ENCODE measurements at regions not wholly inside any gene's neighbourhood (a gene's known extent, or its start where the extent isn't known, plus 50 kb on each side); places are given as distances from the start of the nearest gene placed in this dataset.

DNA sequence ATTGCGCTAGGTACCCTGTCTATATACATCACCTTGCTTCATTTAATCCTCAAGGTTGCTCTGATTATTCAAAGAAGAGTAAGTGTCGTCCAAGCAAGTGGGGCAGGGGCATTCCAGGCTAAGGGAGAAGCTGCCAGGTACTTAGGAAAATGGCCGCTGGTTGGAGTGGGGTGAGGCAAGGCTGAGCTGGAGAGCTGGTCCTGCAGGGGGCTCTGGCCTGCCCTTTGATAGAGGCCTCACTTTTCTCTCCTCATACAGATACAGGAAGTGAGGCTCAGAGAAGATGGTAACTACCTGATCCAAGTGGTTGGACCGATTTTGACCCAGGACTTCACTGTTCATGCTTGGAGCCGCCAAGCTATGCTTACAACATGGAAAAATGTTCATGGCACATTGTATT, 86.9 kb upstream of the ZBTB40 start:
- TF ChIP-seq EZH2 (IDR thresholded peaks at IDR 0.05; ENCODE audit: borderline replicate concordance, low read length) = no peak
- TF ChIP-seq, protein P1, sequence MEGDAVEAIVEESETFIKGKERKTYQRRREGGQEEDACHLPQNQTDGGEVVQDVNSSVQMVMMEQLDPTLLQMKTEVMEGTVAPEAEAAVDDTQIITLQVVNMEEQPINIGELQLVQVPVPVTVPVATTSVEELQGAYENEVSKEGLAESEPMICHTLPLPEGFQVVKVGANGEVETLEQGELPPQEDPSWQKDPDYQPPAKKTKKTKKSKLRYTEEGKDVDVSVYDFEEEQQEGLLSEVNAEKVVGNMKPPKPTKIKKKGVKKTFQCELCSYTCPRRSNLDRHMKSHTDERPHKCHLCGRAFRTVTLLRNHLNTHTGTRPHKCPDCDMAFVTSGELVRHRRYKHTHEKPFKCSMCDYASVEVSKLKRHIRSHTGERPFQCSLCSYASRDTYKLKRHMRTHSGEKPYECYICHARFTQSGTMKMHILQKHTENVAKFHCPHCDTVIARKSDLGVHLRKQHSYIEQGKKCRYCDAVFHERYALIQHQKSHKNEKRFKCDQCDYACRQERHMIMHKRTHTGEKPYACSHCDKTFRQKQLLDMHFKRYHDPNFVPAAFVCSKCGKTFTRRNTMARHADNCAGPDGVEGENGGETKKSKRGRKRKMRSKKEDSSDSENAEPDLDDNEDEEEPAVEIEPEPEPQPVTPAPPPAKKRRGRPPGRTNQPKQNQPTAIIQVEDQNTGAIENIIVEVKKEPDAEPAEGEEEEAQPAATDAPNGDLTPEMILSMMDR (IDR thresholded peaks at IDR 0.05; ENCODE audit: low read length) = no peak
- Histone ChIP-seq H3K9me2 (ENCODE audit: low read depth, low read length) (no peaks in the 10 kb centered on the region), H3K4me3 (ENCODE audit: low read depth, low read length, poor library complexity, severe bottlenecking) (no peak overlapping the region), H3K36me3 (ENCODE audit: insufficient read depth, low read length) (no peaks in the 10 kb centered on the region), H3K79me2 (ENCODE audit: insufficient read depth, low read length) (no peaks in the 10 kb centered on the region), H3K9ac (ENCODE audit: low read length) (no peak overlapping the region), H2AFZ (ENCODE audit: low read length) (no peak overlapping the region), H3K4me1 (ENCODE audit: insufficient read depth, low read length, severe bottlenecking) (no peaks in the 10 kb centered on the region), H3K4me2 (ENCODE audit: low read length) (no peak overlapping the region), H3K27ac (ENCODE audit: low read depth, low read length, poor library complexity, severe bottlenecking) (no peak overlapping the region), H3K27me3 (ENCODE audit: insufficient read depth, low read length) (no peaks in the 10 kb centered on the region; the same call in 1 of the 2 replicates), H4K20me1 (ENCODE audit: insufficient read depth, low read length) (no peaks in the 10 kb centered on the region), H3F3A (ENCODE audit: insufficient read depth, low read length) (no peaks in the 10 kb centered on the region), H3K9me3 (ENCODE audit: low read length) (no peaks in the 10 kb centered on the region)

- Histone ChIP-seq H3K9ac (ENCODE audit: low read length) (no peak overlapping the region), H3K4me3 (ENCODE audit: low read depth, low read length, poor library complexity, severe bottlenecking) (no peak overlapping the region), H3K27ac (ENCODE audit: low read depth, low read length, poor library complexity, severe bottlenecking) (no peak overlapping the region), H4K20me1 (ENCODE audit: insufficient read depth, low read length) (no peaks in the 10 kb centered on the region), H2AFZ (ENCODE audit: low read length) (no peak overlapping the region), H3K4me1 (ENCODE audit: insufficient read depth, low read length, severe bottlenecking) (no peaks in the 10 kb centered on the region), H3K36me3 (ENCODE audit: insufficient read depth, low read length) (no peaks in the 10 kb centered on the region), H3F3A (ENCODE audit: insufficient read depth, low read length) (no peaks in the 10 kb centered on the region), H3K4me2 (ENCODE audit: low read length) (no peak overlapping the region), H3K79me2 (ENCODE audit: insufficient read depth, low read length) (no peaks in the 10 kb centered on the region), H3K27me3 (ENCODE audit: insufficient read depth, low read length) (no peaks in the 10 kb centered on the region; the same call in 1 of the 2 replicates), H3K9me2 (ENCODE audit: low read depth, low read length) (no peaks in the 10 kb centered on the region), H3K9me3 (ENCODE audit: low read length) (no peaks in the 10 kb centered on the region)
- TF ChIP-seq, protein P1 (IDR thresholded peaks at IDR 0.05; ENCODE audit: low read length) = no peak
- TF ChIP-seq EZH2 (IDR thresholded peaks at IDR 0.05; ENCODE audit: borderline replicate concordance, low read length) = no peak
Measured at GRCh38 chr1:22365331-22366295, 86.0 kb upstream of the ZBTB40 start.

DNA sequence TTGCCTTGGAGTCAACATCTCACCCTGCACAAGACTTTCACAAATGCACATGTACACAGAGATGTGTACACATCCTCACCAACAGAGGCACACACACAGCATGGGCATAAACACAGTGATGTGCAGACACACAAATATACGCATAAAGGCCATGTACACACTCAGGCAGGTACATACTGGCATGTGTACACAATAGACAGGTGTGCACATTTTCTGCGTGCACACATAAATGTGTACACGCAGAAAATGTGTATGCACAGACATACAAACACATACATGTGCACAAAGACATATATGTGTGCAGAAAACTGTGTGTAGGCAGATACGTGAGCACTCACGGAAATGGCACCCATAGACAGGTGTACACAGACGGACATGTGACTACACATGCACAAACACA, 85.3 kb upstream of the ZBTB40 start:
- no peak overlapping the region for H3K4me2 ChIP-seq (ENCODE audit: low read length)
- no peak overlapping the region for H3K27ac ChIP-seq (ENCODE audit: low read depth, low read length, poor library complexity, severe bottlenecking)
- no peaks in the 10 kb centered on the region for H3K9me3 ChIP-seq (ENCODE audit: low read length)
- H2AFZ ChIP-seq (ENCODE audit: low read length) = no peak overlapping the region
- no peak overlapping the region for H3K9ac ChIP-seq (ENCODE audit: low read length)
- no peaks in the 10 kb centered on the region; the same call in 1 of the 2 replicates for H3K27me3 ChIP-seq (ENCODE audit: insufficient read depth, low read length)
- H3K4me3 ChIP-seq (ENCODE audit: low read depth, low read length, poor library complexity, severe bottlenecking) = no peak overlapping the region
- no peaks in the 10 kb centered on the region for H3K9me2 ChIP-seq (ENCODE audit: low read depth, low read length)
- H3K36me3 ChIP-seq (ENCODE audit: insufficient read depth, low read length) = no peaks in the 10 kb centered on the region
- no peaks in the 10 kb centered on the region for H3K79me2 ChIP-seq (ENCODE audit: insufficient read depth, low read length)
- no peaks in the 10 kb centered on the region for H3F3A ChIP-seq (ENCODE audit: insufficient read depth, low read length)
- H3K4me1 ChIP-seq (ENCODE audit: insufficient read depth, low read length, severe bottlenecking) = no peaks in the 10 kb centered on the region
- TF ChIP-seq, protein P1 (IDR thresholded peaks at IDR 0.05; ENCODE audit: low read length) = no peak
- no peak for TF ChIP-seq EZH2 (IDR thresholded peaks at IDR 0.05; ENCODE audit: borderline replicate concordance, low read length)
- no peaks in the 10 kb centered on the region for H4K20me1 ChIP-seq (ENCODE audit: insufficient read depth, low read length)

Data from OCI-LY1 (cell line).